ENCODE measurements at regions not wholly inside any gene's neighbourhood (a gene's known extent, or its start where the extent isn't known, plus 50 kb on each side); places are given as distances from the start of the nearest gene placed in this dataset.

DNA sequence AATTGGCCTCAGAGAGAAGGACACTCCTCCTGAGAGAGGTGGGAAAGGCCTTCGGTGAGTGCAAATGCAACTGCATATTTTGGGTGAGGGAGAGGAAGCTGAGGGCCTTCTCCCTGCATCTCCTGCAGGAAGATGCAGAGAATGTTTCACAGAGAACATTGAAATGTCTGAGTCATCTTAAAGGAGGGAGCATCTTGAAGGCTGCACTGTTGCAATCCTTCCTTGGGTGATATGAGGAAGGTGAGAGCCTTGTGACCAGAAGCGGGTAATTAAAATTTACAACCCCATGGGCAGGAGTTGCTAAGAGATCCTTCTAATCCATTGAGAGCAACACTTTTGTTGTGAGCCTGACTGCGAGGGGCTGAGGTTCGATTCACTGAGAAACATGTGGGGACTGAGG, 375.7 kb upstream of the MARCKS start:
- no peaks in the 10 kb centered on the region for H3K4me1 ChIP-seq
- H3K27me3 ChIP-seq: no peaks in the 10 kb centered on the region
- no peak for DNase-seq
- no peaks in the 10 kb centered on the region for H3K36me3 ChIP-seq
- TF ChIP-seq, protein P1, sequence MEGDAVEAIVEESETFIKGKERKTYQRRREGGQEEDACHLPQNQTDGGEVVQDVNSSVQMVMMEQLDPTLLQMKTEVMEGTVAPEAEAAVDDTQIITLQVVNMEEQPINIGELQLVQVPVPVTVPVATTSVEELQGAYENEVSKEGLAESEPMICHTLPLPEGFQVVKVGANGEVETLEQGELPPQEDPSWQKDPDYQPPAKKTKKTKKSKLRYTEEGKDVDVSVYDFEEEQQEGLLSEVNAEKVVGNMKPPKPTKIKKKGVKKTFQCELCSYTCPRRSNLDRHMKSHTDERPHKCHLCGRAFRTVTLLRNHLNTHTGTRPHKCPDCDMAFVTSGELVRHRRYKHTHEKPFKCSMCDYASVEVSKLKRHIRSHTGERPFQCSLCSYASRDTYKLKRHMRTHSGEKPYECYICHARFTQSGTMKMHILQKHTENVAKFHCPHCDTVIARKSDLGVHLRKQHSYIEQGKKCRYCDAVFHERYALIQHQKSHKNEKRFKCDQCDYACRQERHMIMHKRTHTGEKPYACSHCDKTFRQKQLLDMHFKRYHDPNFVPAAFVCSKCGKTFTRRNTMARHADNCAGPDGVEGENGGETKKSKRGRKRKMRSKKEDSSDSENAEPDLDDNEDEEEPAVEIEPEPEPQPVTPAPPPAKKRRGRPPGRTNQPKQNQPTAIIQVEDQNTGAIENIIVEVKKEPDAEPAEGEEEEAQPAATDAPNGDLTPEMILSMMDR (IDR thresholded peaks at IDR 0.05; ENCODE audit: low read depth, low read length): no peak
- H3K4me3 ChIP-seq (ENCODE audit: low read depth, low read length): no peak overlapping the region
- no peaks in the 10 kb centered on the region for H3K9me3 ChIP-seq

DNA sequence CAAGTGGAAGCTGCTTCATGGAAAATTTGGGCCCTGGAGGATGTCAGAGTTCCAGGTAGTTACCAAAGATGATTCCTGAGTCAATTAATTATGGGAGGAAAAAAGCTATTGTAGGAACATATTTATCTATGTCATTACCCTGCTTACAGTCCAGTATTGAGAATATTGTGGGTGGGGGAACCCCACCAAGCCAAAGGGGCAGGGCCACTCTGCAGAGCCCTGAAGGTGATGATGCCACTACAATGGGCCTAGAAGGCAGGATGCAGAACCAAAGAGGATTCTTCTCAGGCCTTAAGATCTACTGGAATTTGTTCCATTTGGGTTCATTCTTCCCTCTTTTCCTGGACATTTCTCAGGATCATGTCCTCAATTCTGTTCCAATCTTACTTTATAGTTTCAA, 375.2 kb upstream of the MARCKS start:
- Histone ChIP-seq H3K36me3 (no peaks in the 10 kb centered on the region), H3K9me3 (no peaks in the 10 kb centered on the region), H3K27me3 (no peaks in the 10 kb centered on the region), H3K4me3 (ENCODE audit: low read depth, low read length) (no peak overlapping the region), H3K4me1 (no peaks in the 10 kb centered on the region)
- DNase-seq: no peak
- TF ChIP-seq, protein P1 (IDR thresholded peaks at IDR 0.05; ENCODE audit: low read depth, low read length): no peak

GRCh38 chr6:113482771-113483170, 374.4 kb upstream of the MARCKS start:
- TF ChIP-seq, protein P1 (IDR thresholded peaks at IDR 0.05; ENCODE audit: low read depth, low read length): no peak
- Histone ChIP-seq H3K4me1 (no peaks in the 10 kb centered on the region), H3K9me3 (no peaks in the 10 kb centered on the region), H3K4me3 (ENCODE audit: low read depth, low read length) (no peak overlapping the region), H3K27me3 (no peaks in the 10 kb centered on the region), H3K36me3 (no peaks in the 10 kb centered on the region)
- DNase-seq: no peak

DNA sequence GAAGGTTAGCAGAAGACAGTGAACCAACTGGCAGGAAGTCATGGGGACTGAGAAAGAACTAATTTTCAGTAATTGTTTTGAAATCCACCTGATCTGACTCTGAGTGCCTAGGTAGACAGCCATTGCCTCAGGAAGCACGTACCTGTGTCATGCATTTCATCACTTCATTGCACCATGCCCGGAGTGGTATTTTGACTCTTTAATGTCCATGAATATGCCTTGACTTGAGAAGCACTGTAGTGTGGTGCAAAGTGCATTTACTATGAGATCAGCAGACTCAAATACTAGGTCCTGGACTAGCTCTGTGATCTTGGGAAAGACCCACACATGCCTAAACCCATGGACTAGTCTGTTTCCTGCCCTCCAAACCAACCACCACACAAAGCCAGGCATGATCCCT, 370.9 kb upstream of the MARCKS start:
- no peak for DNase-seq
- Histone ChIP-seq H3K36me3 (no peaks in the 10 kb centered on the region), H3K27me3 (no peaks in the 10 kb centered on the region), H3K9me3 (no peaks in the 10 kb centered on the region), H3K4me3 (ENCODE audit: low read depth, low read length) (no peak overlapping the region), H3K4me1 (no peaks in the 10 kb centered on the region)
- TF ChIP-seq, protein P1 (IDR thresholded peaks at IDR 0.05; ENCODE audit: low read depth, low read length): no peak

- no peak overlapping the region for H3K4me3 ChIP-seq (ENCODE audit: low read depth, low read length)
- no peak for DNase-seq
- no peaks in the 10 kb centered on the region for H3K36me3 ChIP-seq
- TF ChIP-seq, protein P1 (IDR thresholded peaks at IDR 0.05; ENCODE audit: low read depth, low read length): no peak
- H3K27me3 ChIP-seq: no peaks in the 10 kb centered on the region
- H3K4me1 ChIP-seq: no peaks in the 10 kb centered on the region
- no peaks in the 10 kb centered on the region for H3K9me3 ChIP-seq
Measured at GRCh38 chr6:113487489-113488058, 369.6 kb upstream of the MARCKS start.

DNA sequence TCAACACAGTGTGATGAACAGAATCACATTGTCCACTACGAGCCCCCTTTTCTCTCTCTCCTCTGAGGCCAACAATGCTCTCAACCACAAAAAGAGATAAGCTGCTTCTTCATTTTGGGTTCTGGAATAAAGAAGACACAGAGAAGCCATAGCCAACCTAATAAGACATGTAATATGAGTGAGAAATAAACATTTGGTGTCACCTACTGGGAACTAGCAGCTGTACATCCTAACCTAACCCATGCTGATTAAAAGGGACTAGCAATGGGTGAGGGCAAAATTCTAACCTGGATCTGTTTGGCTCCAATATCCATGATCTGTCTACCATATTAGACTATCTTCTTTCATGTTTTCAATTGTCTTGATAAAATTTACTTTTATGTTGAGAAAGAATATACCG, 369.1 kb upstream of the MARCKS start:
- no peak for DNase-seq
- Histone ChIP-seq H3K4me3 (ENCODE audit: low read depth, low read length) (no peak overlapping the region), H3K36me3 (no peaks in the 10 kb centered on the region), H3K4me1 (no peaks in the 10 kb centered on the region), H3K9me3 (no peaks in the 10 kb centered on the region), H3K27me3 (no peaks in the 10 kb centered on the region)
- TF ChIP-seq, protein P1 (IDR thresholded peaks at IDR 0.05; ENCODE audit: low read depth, low read length): 0 out of 2 replicates have a peak, but pooled peaks have one; percentile 7
